ENCODE measurements at regions not wholly inside any gene's neighbourhood (a gene's known extent, or its start where the extent isn't known, plus 50 kb on each side); places are given as distances from the start of the nearest gene placed in this dataset.

- TF ChIP-seq POLR2A (IDR thresholded peaks at IDR 0.05) (no peak), CTCF (IDR thresholded peaks at IDR 0.05) (no peak)
These were observed 583.2 kb downstream of the EBF1 start for GRCh38 chr5:158516521-158516920.
